Astrocyte of the cerebellum (primary cell): ENCODE measurements at regions not wholly inside any gene's neighbourhood (a gene's known extent, or its start where the extent isn't known, plus 50 kb on each side); places are given as distances from the start of the nearest gene placed in this dataset.
"Not testable (repeated sequence)": the region's sequence is repeated elsewhere in the genome, so short reads cannot be mapped to it uniquely, and the experiment has no call there.

Experiments
- DNase-seq: peaks from one replicate; pipeline ENCODE4 v3.0.0-alpha.2; 2011; ENCODE audit warnings: low read depth
- H3K4me3 ChIP-seq: 2 replicates; pipeline ENCODE4 v1.5.1; 2011; ENCODE audit warnings: mild to moderate bottlenecking, low read depth, low read length, moderate library complexity
- in situ Hi-C: cut with HindIII; loops from 2 replicates; pipeline ENCODE4 v1.10.0; 2017; ENCODE audit warnings: low sequenced_read_pairs
- TF ChIP-seq, protein P1 (sequence below): IDR thresholded peaks from 2 replicates; pipeline ENCODE4 v1.5.1; 2012; ENCODE audit warnings: low read length, low read depth, moderate library complexity, mild to moderate bottlenecking; ENCODE audit errors: missing control alignments

- TF ChIP-seq, protein P1, sequence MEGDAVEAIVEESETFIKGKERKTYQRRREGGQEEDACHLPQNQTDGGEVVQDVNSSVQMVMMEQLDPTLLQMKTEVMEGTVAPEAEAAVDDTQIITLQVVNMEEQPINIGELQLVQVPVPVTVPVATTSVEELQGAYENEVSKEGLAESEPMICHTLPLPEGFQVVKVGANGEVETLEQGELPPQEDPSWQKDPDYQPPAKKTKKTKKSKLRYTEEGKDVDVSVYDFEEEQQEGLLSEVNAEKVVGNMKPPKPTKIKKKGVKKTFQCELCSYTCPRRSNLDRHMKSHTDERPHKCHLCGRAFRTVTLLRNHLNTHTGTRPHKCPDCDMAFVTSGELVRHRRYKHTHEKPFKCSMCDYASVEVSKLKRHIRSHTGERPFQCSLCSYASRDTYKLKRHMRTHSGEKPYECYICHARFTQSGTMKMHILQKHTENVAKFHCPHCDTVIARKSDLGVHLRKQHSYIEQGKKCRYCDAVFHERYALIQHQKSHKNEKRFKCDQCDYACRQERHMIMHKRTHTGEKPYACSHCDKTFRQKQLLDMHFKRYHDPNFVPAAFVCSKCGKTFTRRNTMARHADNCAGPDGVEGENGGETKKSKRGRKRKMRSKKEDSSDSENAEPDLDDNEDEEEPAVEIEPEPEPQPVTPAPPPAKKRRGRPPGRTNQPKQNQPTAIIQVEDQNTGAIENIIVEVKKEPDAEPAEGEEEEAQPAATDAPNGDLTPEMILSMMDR, result no peak
- DNase-seq, result no peak
- H3K4me3 ChIP-seq, result no peak overlapping the region
- in situ Hi-C loops, result no loop called here
Measured at GRCh38 chr6:11950109-11950508, 62.0 kb upstream of the HIVEP1 start.

DNA sequence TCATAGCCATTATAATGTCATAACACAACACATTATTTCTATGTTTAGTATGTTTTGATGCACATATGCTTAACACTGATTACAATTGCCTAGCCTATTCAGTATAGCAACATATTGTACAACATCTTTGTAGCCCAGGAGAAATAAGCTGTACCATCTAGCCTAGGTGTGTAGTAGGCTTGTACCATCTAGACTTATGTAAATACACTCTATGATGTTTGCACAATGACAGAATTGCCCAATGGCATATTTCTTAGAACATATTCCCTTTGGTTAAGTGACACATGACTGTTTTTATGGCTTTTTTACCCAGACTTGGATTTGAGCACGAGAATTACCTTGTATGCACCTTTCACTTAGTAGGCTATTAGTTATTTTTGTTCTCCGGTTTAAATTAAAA, 64.5 kb upstream of the HIVEP1 start:
- no peak overlapping the region for H3K4me3 ChIP-seq
- DNase-seq, result no peak
- TF ChIP-seq, protein P1, result no peak
- in situ Hi-C loops, result no loop called here

DNA sequence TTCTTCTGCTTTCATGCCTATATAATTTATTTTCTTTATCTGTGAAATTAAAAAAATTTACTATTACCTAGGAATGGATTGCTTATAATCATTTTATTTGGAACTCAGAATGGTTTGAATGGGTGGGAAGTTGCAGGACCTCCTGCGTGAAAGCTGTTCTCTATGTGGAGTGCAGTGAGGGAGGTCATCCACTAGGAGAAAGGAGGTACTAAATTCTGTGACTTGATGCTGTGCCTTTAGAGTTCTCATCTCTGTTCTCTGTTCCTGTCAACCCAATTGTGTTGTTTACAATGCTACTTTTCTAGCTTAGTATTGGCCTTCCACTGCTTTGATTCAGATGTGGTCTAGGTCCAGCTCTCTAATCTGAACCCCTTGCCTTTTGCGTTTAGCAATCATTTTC, 65.0 kb upstream of the HIVEP1 start:
- no peak overlapping the region for H3K4me3 ChIP-seq
- TF ChIP-seq, protein P1, result no peak
- DNase-seq, result no peak
- in situ Hi-C loops, result no loop called here

DNA sequence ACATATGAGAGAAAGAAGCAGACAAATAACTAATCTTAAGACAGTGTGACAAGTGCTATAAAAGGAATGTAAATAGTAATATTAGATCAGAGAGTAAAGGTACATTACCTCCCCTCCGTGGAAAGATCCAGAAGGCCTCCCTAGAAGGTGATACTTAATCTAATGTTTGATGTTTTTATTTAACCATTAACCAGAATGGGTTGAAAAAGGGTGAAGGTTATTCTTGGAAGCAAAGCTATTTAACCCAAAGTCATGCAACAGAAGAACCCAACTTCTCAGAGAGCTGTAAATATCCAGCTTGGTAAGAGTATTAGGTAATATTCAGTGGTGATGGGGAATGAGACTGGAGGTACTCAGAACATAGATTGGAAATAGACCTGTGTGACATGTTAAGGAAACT, 68.0 kb upstream of the HIVEP1 start:
- H3K4me3 ChIP-seq, result no peak overlapping the region
- DNase-seq, result no peak
- TF ChIP-seq, protein P1, result no peak
- in situ Hi-C loops, result no loop called here

GRCh38 chr6:11943060-11943459, 69.1 kb upstream of the HIVEP1 start:
- no peak for DNase-seq
- in situ Hi-C loops, result no loop called here
- no peak overlapping the region for H3K4me3 ChIP-seq
- TF ChIP-seq, protein P1, result no peak

DNA sequence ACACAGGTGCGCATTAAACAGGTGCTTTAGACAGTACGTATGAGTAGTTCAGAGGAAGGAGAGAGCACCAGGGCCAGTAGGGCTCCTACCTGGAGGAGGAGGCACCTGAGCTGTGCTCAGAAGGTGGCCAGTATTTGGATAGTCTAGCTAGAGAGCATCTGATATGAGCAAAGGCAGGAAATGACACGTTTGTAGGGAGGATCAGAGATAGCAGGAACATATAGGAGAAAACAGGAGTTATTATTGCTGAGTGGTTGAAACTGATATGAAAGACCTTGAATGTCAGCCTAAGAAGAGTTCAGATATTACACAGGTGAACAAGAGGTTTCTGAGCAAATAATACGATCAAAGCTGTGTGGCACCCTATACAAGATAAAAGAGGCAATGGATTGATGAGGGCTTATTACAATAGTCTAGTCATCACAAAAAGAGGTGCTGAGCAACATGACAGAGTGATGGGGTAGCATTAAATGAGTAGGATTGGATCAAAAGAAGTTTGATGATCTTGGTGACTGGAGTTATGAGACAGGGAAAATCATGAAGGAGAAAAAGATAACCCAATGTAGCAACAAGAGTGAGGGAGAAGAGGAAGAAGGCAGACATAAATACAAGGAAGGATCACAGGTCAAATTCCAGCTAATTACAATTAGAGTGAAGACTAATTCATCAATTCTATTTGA, 69.8 kb upstream of the HIVEP1 start:
- in situ Hi-C loops, result no loop called here
- no peak for DNase-seq
- H3K4me3 ChIP-seq, result no peak overlapping the region
- TF ChIP-seq, protein P1, result no peak

DNA sequence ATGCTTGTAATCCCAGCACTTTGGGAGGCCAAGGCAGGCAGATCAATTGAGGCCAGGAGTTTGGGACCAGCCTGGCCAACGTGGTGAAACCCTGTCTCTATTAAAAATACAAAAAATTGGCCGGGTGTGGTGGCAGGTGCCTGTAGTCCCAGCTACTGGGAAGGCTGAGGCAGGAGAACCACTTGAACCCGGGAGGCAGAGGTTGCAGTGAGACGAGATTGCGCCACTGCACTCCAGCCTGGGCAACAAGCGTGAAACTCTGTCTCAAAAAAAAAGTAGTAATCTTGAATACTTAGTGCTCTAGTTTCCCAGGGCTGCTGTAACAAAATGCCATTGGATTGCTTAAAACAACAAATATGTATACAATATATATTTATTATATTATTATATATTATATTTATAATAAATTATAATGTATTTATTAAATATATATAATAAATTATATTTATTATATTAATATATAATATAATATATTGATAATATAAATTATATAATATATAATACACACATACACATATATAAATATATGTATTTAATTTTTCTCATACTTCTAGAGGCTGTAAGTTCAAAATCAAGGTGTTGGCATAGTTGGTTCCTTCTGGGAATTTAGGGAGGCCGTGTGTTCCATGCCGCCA, 71.5 kb upstream of the HIVEP1 start:
- H3K4me3 ChIP-seq, in situ Hi-C loops, DNase-seq: not testable (repeated sequence)
